ENCODE measurements at regions not wholly inside any gene's neighbourhood (a gene's known extent, or its start where the extent isn't known, plus 50 kb on each side); places are given as distances from the start of the nearest gene placed in this dataset. TPM values are rescaled to one million over a fixed set of nuclear protein-coding genes. Genes with fewer than 3 reads are reported as not detected.

- TF ChIP-seq, protein P1, sequence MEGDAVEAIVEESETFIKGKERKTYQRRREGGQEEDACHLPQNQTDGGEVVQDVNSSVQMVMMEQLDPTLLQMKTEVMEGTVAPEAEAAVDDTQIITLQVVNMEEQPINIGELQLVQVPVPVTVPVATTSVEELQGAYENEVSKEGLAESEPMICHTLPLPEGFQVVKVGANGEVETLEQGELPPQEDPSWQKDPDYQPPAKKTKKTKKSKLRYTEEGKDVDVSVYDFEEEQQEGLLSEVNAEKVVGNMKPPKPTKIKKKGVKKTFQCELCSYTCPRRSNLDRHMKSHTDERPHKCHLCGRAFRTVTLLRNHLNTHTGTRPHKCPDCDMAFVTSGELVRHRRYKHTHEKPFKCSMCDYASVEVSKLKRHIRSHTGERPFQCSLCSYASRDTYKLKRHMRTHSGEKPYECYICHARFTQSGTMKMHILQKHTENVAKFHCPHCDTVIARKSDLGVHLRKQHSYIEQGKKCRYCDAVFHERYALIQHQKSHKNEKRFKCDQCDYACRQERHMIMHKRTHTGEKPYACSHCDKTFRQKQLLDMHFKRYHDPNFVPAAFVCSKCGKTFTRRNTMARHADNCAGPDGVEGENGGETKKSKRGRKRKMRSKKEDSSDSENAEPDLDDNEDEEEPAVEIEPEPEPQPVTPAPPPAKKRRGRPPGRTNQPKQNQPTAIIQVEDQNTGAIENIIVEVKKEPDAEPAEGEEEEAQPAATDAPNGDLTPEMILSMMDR (IDR thresholded peaks at IDR 0.05; ENCODE audit: insufficient read depth, low read depth, low read length) = no peak
- H3K4me3 ChIP-seq (ENCODE audit: low read depth, low read length) = no peak overlapping the region
- DNase-seq (ENCODE audit: low read depth) = no peak
These were observed 486.3 kb downstream of the SOX5 start for GRCh38 chr12:23463172-23463571.

DNA sequence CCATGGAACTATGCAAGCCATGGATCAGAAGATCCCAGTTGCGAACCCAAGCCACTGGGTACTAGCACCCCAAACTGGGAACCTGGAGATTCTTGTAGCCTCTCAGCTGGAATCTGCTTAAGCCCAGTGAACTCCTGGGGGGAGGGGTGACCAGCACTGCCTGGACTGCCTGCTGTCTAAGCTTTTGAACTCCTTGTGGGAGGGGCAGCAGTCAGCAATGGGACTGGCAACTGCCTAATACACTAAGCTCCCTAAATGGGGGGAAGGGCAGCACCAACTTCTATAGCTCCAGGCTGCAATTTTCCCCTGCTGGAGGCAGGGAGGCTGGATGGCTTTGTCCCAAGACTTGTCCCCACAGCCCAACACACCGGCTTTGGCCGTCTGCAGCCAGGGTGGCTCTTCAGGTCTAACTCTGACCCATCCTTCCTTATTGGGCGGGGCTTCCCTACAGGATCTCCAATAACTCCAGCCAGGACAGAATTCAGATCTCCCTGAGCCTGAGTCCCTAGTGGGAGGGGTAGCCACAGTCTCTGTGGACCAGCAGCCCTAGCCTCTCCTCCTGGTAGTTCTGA, 485.1 kb downstream of the SOX5 start:
- no peak for DNase-seq (ENCODE audit: low read depth)
- TF ChIP-seq, protein P1 (IDR thresholded peaks at IDR 0.05; ENCODE audit: insufficient read depth, low read depth, low read length) = no peak

DNA sequence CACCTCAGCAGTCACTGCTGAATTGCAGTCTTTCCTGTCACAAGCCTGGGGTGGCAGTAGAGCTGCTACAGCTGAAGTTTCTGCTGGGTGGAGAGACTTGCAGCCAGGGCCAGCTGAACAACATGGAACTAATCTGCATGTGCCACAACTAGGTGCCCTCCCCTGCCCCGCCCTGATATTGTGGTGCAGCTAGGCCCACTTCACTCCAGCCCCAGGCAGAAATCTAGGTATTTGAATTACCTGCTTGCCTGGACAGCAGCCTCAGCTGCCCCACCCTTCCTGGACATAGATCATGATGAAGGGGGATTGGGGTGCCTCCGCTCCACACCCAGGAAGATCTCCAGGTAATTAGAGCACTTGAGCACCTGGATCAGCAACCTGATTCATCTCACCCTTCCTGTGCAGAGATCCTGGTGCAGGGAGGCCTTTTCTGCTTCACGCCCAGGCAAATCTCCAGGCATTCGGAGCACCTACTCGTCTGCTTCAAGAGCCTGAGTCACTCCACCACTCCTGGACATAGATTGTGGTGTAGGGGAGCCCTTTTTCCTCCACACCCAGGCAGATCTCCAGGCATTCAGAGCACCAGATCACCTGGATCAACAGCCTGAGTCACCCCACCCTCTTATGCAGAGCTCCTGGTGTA, 477.0 kb downstream of the SOX5 start:
- H3K4me3 ChIP-seq (ENCODE audit: low read depth, low read length) = no peak overlapping the region
- TF ChIP-seq, protein P1 (IDR thresholded peaks at IDR 0.05; ENCODE audit: insufficient read depth, low read depth, low read length) = no peak
- no peak for DNase-seq (ENCODE audit: low read depth)

More for the DNA sequence above, 485.1 kb downstream of the SOX5 start:
- H3K4me3 ChIP-seq (ENCODE audit: low read depth, low read length) = no peak overlapping the region

- TF ChIP-seq, protein P1 (IDR thresholded peaks at IDR 0.05; ENCODE audit: insufficient read depth, low read depth, low read length) = no peak
- DNase-seq (ENCODE audit: low read depth) = no peak
- no peak overlapping the region for H3K4me3 ChIP-seq (ENCODE audit: low read depth, low read length)
These were observed 476.4 kb downstream of the SOX5 start for GRCh38 chr12:23473071-23473470.

GRCh38 chr12:23474438-23474976, 475.0 kb downstream of the SOX5 start:
- DNase-seq (ENCODE audit: low read depth) = no peak
- TF ChIP-seq, protein P1 (IDR thresholded peaks at IDR 0.05; ENCODE audit: insufficient read depth, low read depth, low read length) = no peak
- no peak overlapping the region for H3K4me3 ChIP-seq (ENCODE audit: low read depth, low read length)

Small RNA genes lying in the stretch of these regions (small RNA-seq; reads per million reads assigned to genes)
- gene AC087258.2 = not detected

Data from fibroblast of villous mesenchyme (primary cell).